Sigmoid colon (tissue), 6 donors: ENCODE measurements at regions not wholly inside any gene's neighbourhood (a gene's known extent, or its start where the extent isn't known, plus 50 kb on each side); places are given as distances from the start of the nearest gene placed in this dataset.
"Not testable (repeated sequence)": the region's sequence is repeated elsewhere in the genome, so short reads cannot be mapped to it uniquely, and the experiment has no call there.

ENCODE experiments used
- DNase-seq: peaks from one replicate; pipeline ENCODE4 v3.0.0-alpha.2; 2019
- H3K27ac ChIP-seq, 4 donors: fragments of 200-600 bp; sonication (generic); one replicate each; pipeline ENCODE4 v1.5.1; 2016 to 2019; ENCODE audit warnings: mild to moderate bottlenecking in 1 of 4
- H3K27me3 ChIP-seq, 3 donors: fragments of 200-600 bp; sonication (generic); one replicate each; pipeline ENCODE4 v1.5.1; 2019; ENCODE audit warnings: mild to moderate bottlenecking in 1 of 3
- H3K36me3 ChIP-seq, 4 donors: fragments of 200-600 bp; sonication (generic); one replicate each; pipeline ENCODE4 v1.5.1; 2016 to 2019
- H3K4me1 ChIP-seq, 4 donors: fragments of 200-600 bp; sonication (generic); one replicate each; pipeline ENCODE4 v1.5.1; 2017 to 2019
- H3K4me3 ChIP-seq, 4 donors: fragments of 200-600 bp; sonication (generic); one replicate each; pipeline ENCODE4 v1.5.1; 2017 to 2019; ENCODE audit warnings: mild to moderate bottlenecking in 2 of 4, moderate library complexity in 1 of 4
- H3K9me3 ChIP-seq, 4 donors: fragments of 200-600 bp in 3 of 4; sonication (generic) in 3 of 4; one replicate each; pipeline versions ENCODE4 v1.5.1 to v1.6.1; 2013 to 2019
- CTCF ChIP-seq, 4 experiments: fragments of 450-650 bp in 3 of 4; fragments of 200-600 bp in 1 of 4; IDR thresholded peaks; one replicate each; pipeline ENCODE4 v1.5.1; 2016 to 2019; ENCODE audit warnings: antibody characterized with exemption in 4 of 4, mild to moderate bottlenecking in 3 of 4, moderate library complexity in 2 of 4
- EP300 ChIP-seq, 4 donors: sonication (generic); formaldehyde crosslinking; IDR thresholded peaks; one replicate each; pipeline ENCODE4 v1.6.1; 2017; ENCODE audit warnings: antibody characterized with exemption in 4 of 4
- POLR2A ChIP-seq, 2 donors: fragments of 450-650 bp; IDR thresholded peaks; one replicate each; pipeline ENCODE4 v1.6.1; 2016; ENCODE audit warnings: antibody characterized with exemption in 2 of 2, mild to moderate bottlenecking in 2 of 2, moderate library complexity in 2 of 2
- POLR2AphosphoS5 ChIP-seq, 4 donors: sonication (generic); formaldehyde crosslinking; IDR thresholded peaks; one replicate each; pipeline ENCODE4 v1.6.1; 2017; ENCODE audit warnings: antibody characterized with exemption in 4 of 4
- WGBS, 2 donors: extraction: QIAGEN DNeasy Blood & Tissue Kit; methylation state at CpG; one replicate each; pipeline ENCODE4 v1.1.7; 2013; 5-methylcytosine and 5-hydroxymethylcytosine counted together
- intact Hi-C: fragments of 100-400 bp; cut with DNase I; formaldehyde crosslinking; loops from one replicate; pipeline ENCODE4 v1.15.1; 2023
- donor health status: healthy with polysubstance abuse.
- donor health status: healthy.

GRCh38 chr6:55058682-55059081, 115.6 kb upstream of the HCRTR2 start:
- Histone ChIP-seq H3K9me3 (no peaks in the 10 kb centered on the region), H3K27me3 (no peaks in the 10 kb centered on the region), H3K36me3 (no peaks in the 10 kb centered on the region), H3K4me3 (no peak overlapping the region), H3K4me1 (no peaks in the 10 kb centered on the region), H3K27ac (no peak overlapping the region)
- no peak for DNase-seq
- TF ChIP-seq EP300 (IDR thresholded peaks at IDR 0.05) = no peak
- TF ChIP-seq POLR2A (IDR thresholded peaks at IDR 0.05) = no peak
- TF ChIP-seq CTCF (IDR thresholded peaks at IDR 0.05) = no peak
- TF ChIP-seq POLR2AphosphoS5 (IDR thresholded peaks at IDR 0.05) = no peak
- intact Hi-C loops = no loop called here

- Histone ChIP-seq H3K4me3 (no peak overlapping the region), H3K36me3 (no peaks in the 10 kb centered on the region), H3K27me3 (no peaks in the 10 kb centered on the region), H3K4me1 (peaks cover 0 to 6% (median 0%) of the 10 kb centered on the region in 4 donors), H3K27ac (no peak overlapping the region), H3K9me3 (no peaks in the 10 kb centered on the region)
- no peak for DNase-seq
- intact Hi-C loops = loop anchor here (5.0 to 10.0 kb wide), 2 partner anchors 348 to 1080 kb away; no protein-coding TSS in a partner anchor
- TF ChIP-seq POLR2A (IDR thresholded peaks at IDR 0.05) (no peak), EP300 (IDR thresholded peaks at IDR 0.05) (no peak), POLR2AphosphoS5 (IDR thresholded peaks at IDR 0.05) (no peak), CTCF (IDR thresholded peaks at IDR 0.05) (no peak)
- WGBS, 2 donors = 85 to 88% methylated on average over 3 of the region's 3 CpGs
Measured at GRCh38 chr6:55064711-55065420, 109.4 kb upstream of the HCRTR2 start.

- no peaks in the 10 kb centered on the region for H3K36me3 ChIP-seq
- no peak overlapping the region for H3K27ac ChIP-seq
- no peak for DNase-seq
- no peaks in the 10 kb centered on the region for H3K27me3 ChIP-seq
- no peaks in the 10 kb centered on the region for H3K9me3 ChIP-seq
- intact Hi-C loops = loop anchor here (5.0 to 10.0 kb wide), 2 partner anchors 352 to 1084 kb away; no protein-coding TSS in a partner anchor
- H3K4me1 ChIP-seq = peaks cover 0 to 6% (median 0%) of the 10 kb centered on the region in 4 donors
- 11 to 22% methylated on average over 3 of the region's 3 CpGs for WGBS, 2 donors
- no peak overlapping the region for H3K4me3 ChIP-seq
- TF ChIP-seq EP300 (IDR thresholded peaks at IDR 0.05) (no peak), CTCF (IDR thresholded peaks at IDR 0.05) (peak in 3 of 4 experiments; percentile 12 to 38 (median 31))
Measured at GRCh38 chr6:55069132-55069781, 105.1 kb upstream of the HCRTR2 start.

GRCh38 chr6:55082021-55082420, 92.3 kb upstream of the HCRTR2 start:
- no peaks in the 10 kb centered on the region for H3K27me3 ChIP-seq
- intact Hi-C loops = no loop called here

GRCh38 chr6:55088011-55088410, 86.3 kb upstream of the HCRTR2 start:
- H3K4me1 ChIP-seq, H3K27me3 ChIP-seq, DNase-seq, H3K9me3 ChIP-seq, intact Hi-C loops, H3K4me3 ChIP-seq, H3K36me3 ChIP-seq, H3K27ac ChIP-seq: not testable (repeated sequence)
- 84 to 87% methylated on average over 6 of the region's 6 CpGs for WGBS, 2 donors

More at GRCh38 chr6:55082021-55082420, 92.3 kb upstream of the HCRTR2 start:
- Histone ChIP-seq H3K9me3 (peaks cover 0 to 2% (median 0%) of the 10 kb centered on the region in 4 donors), H3K36me3 (no peaks in the 10 kb centered on the region), H3K27ac (no peak overlapping the region), H3K4me1 (no peaks in the 10 kb centered on the region), H3K4me3 (no peak overlapping the region)
- DNase-seq = no peak
- WGBS, 2 donors = 88 to 89% methylated on average over 3 of the region's 3 CpGs
- no peak for TF ChIP-seq POLR2AphosphoS5 (IDR thresholded peaks at IDR 0.05)
- no peak for TF ChIP-seq CTCF (IDR thresholded peaks at IDR 0.05)
- no peak for TF ChIP-seq POLR2A (IDR thresholded peaks at IDR 0.05)
- no peak for TF ChIP-seq EP300 (IDR thresholded peaks at IDR 0.05)
